Caco-2 (cell line): ENCODE measurements at regions not wholly inside any gene's neighbourhood (a gene's known extent, or its start where the extent isn't known, plus 50 kb on each side); places are given as distances from the start of the nearest gene placed in this dataset.

Source experiments
- BruUV-seq: library from RNA; stranded (reverse); fragments of 400-500 nt; replicated peaks from 2 replicates; lab custom pipeline; 2021; lab: Mats Ljungman, UMichigan
- CTCF ChIA-PET: fragments of 300-600 bp; sonication (Branson Sonifier 250); formaldehyde crosslinking; loops from one replicate; lab custom pipeline; 2022; ENCODE audit warnings: antibody characterized with exemption; lab: Charles Lee
- POLR2A ChIA-PET: fragments of 300-600 bp; sonication (Branson Sonifier 250); formaldehyde crosslinking; loops from one replicate; lab custom pipeline; 2022; ENCODE audit warnings: antibody characterized with exemption; lab: Charles Lee
- DNase-seq, 2 experiments: peaks; one replicate each; pipeline versions ENCODE4 v3.0.0 to v3.0.0-alpha.2; 2020 to 2022
- H3K27me3 ChIP-seq: replicated peaks from 2 replicates; pipeline ENCODE4 v1.6.0; 2011; ENCODE audit warnings: low read length; ENCODE audit not compliant: control insufficient read depth, insufficient read depth
- H3K36me3 ChIP-seq: 2 replicates; pipeline ENCODE4 v1.5.1; 2011; ENCODE audit warnings: low read length; ENCODE audit not compliant: control insufficient read depth, insufficient read depth
- H3K4me1 ChIP-seq: fragments of 250-450 bp; sonication (Bioruptor Pico); 2 replicates; pipeline ENCODE4 v1.5.1; 2020; ENCODE audit warnings: mild to moderate bottlenecking
- H3K4me3 ChIP-seq: 2 replicates; pipeline ENCODE4 v1.5.1; 2011; ENCODE audit warnings: low read depth, mild to moderate bottlenecking, control low read depth, low read length
- H3K9me3 ChIP-seq: fragments of 250-450 bp; sonication (Bioruptor Pico); 2 replicates; pipeline ENCODE4 v1.5.1; 2020; ENCODE audit warnings: mild to moderate bottlenecking, moderate library complexity
- H3K27ac Mint-ChIP-seq: one replicate; pipeline ENCODE4 v1.8.0; 2022; ENCODE audit warnings: mixed read lengths; ENCODE audit not compliant: unreplicated experiment
- H3K27me3 Mint-ChIP-seq: one replicate; pipeline ENCODE4 v1.8.0; 2022; ENCODE audit warnings: mixed read lengths; ENCODE audit not compliant: insufficient read depth, unreplicated experiment
- H3K36me3 Mint-ChIP-seq: one replicate; pipeline ENCODE4 v1.8.0; 2022; ENCODE audit warnings: mild to moderate bottlenecking, mixed read lengths; ENCODE audit not compliant: insufficient read depth, unreplicated experiment
- H3K4me1 Mint-ChIP-seq: one replicate; pipeline ENCODE4 v1.8.0; 2022; ENCODE audit warnings: low read depth, mixed read lengths; ENCODE audit not compliant: unreplicated experiment
- H3K4me3 Mint-ChIP-seq: one replicate; pipeline ENCODE4 v1.8.0; 2022; ENCODE audit warnings: mild to moderate bottlenecking, moderate library complexity, mixed read lengths; ENCODE audit not compliant: unreplicated experiment
- H3K9me3 Mint-ChIP-seq: one replicate; pipeline ENCODE4 v1.8.0; 2022; ENCODE audit warnings: mixed read lengths; ENCODE audit not compliant: unreplicated experiment
- intact Hi-C: fragments of 100-400 bp; cut with micrococcal nuclease; formaldehyde crosslinking; loops from one replicate; pipeline ENCODE4 v1.10.0; 2022; ENCODE audit not compliant: unreplicated experiment
- TF ChIP-seq, protein P1 (sequence below), 2 experiments: fragments of 200-600 bp in 1 of 2; IDR thresholded peaks; 1 replicate in 1 of 2; 2 replicates in 1 of 2; pipeline versions ENCODE4 v1.5.1 to v1.8.0; 2011 to 2022; ENCODE audit warnings: antibody characterized with exemption in 1 of 2, control low read depth in 1 of 2, inconsistent platforms in 1 of 2, low read depth in 1 of 2, low read length in 1 of 2, mild to moderate bottlenecking in 1 of 2, moderate library complexity in 1 of 2; ENCODE audit not compliant: insufficient read depth in 1 of 2, severe bottlenecking in 1 of 2, unreplicated experiment in 1 of 2

DNA sequence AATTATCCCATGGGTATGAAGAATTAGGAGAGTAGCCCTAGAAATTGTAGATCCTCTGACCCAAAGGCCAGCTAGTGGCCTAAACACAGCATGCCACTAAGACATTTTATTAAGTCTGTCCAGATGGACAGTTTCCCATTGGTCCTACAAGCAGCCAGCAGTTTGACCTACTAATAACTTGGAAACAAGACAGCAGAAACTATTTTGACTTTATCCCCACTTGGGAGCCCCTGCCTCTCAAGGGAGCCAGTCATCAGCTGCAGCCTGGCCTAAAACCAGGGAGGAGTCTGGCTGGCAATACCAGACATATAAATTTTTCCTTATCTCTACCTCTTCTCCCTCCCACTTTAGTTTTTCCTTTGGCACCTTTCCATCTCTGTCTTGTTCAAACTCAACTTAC, 222.6 kb upstream of the KCTD3 start:
- POLR2A ChIA-PET = no interaction called here
- no peak overlapping the region for H3K4me3 ChIP-seq
- no peaks in the 10 kb centered on the region for H3K27me3 ChIP-seq
- H3K36me3 ChIP-seq = no peaks in the 10 kb centered on the region
- Mint-ChIP-seq H3K27me3 (peaks cover 9% of the 10 kb centered on the region), H3K27ac (no peak overlapping the region), H3K9me3 (no peaks in the 10 kb centered on the region), H3K4me3 (no peak overlapping the region), H3K36me3 (no peaks in the 10 kb centered on the region), H3K4me1 (no peaks in the 10 kb centered on the region)
- intact Hi-C loops = no loop called here
- H3K4me1 ChIP-seq = no peaks in the 10 kb centered on the region
- CTCF ChIA-PET = no interaction called here
- no peak for DNase-seq
- BruUV-seq = no TSS peak
- no peaks in the 10 kb centered on the region for H3K9me3 ChIP-seq
- TF ChIP-seq, protein P1, sequence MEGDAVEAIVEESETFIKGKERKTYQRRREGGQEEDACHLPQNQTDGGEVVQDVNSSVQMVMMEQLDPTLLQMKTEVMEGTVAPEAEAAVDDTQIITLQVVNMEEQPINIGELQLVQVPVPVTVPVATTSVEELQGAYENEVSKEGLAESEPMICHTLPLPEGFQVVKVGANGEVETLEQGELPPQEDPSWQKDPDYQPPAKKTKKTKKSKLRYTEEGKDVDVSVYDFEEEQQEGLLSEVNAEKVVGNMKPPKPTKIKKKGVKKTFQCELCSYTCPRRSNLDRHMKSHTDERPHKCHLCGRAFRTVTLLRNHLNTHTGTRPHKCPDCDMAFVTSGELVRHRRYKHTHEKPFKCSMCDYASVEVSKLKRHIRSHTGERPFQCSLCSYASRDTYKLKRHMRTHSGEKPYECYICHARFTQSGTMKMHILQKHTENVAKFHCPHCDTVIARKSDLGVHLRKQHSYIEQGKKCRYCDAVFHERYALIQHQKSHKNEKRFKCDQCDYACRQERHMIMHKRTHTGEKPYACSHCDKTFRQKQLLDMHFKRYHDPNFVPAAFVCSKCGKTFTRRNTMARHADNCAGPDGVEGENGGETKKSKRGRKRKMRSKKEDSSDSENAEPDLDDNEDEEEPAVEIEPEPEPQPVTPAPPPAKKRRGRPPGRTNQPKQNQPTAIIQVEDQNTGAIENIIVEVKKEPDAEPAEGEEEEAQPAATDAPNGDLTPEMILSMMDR (IDR thresholded peaks at IDR 0.05; ENCODE audit: insufficient read depth in 1 of 2, low read depth in 1 of 2, low read length in 1 of 2, severe bottlenecking in 1 of 2, unreplicated experiment in 1 of 2) = no peak

DNA sequence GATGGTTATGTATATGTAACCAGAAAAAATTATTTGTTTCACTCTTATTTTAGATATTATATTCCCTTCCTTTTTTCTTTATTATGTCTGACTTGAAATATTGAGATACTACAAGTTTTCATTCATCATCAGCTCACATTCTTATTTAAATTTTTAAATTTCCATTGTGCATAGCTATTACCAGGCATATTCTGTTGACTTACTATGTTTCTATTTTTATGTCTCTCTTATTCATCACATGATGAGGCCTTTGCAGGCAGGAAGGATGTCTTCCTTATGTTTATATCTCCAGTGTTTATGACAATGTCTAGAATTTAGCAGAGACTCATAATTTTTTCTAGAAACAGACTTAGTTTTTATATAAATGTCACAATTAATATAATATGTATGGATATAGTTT, 221.9 kb upstream of the KCTD3 start:
- ChIA-PET CTCF (no interaction called here), POLR2A (no interaction called here)
- Mint-ChIP-seq H3K36me3 (no peaks in the 10 kb centered on the region), H3K27me3 (peaks cover 2% of the 10 kb centered on the region), H3K4me1 (no peaks in the 10 kb centered on the region), H3K4me3 (no peak overlapping the region), H3K9me3 (no peaks in the 10 kb centered on the region), H3K27ac (no peak overlapping the region)
- BruUV-seq = no TSS peak
- no peak for DNase-seq
- TF ChIP-seq, protein P1 (IDR thresholded peaks at IDR 0.05; ENCODE audit: insufficient read depth in 1 of 2, low read depth in 1 of 2, low read length in 1 of 2, severe bottlenecking in 1 of 2, unreplicated experiment in 1 of 2) = no peak
- Histone ChIP-seq H3K4me1 (no peaks in the 10 kb centered on the region), H3K9me3 (no peaks in the 10 kb centered on the region), H3K27me3 (no peaks in the 10 kb centered on the region), H3K4me3 (no peak overlapping the region), H3K36me3 (no peaks in the 10 kb centered on the region)
- intact Hi-C loops = no loop called here

DNA sequence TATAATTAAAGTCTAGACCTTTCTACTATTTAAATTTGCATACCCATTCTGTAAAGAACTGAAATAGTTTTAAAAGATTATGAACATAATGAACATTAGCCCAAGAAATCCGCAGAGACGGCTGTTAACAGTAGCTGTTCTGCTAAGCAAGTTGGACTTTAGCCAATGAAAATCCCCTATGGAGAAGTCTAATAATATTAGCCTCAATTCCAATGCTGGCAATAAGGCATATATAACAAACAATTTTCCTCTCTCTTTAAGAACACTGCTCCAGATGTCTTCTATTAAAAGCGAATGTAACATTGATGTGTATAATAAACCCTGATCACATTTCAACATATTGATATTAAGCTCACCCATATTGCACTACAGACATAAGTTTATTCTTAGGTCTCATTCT, 221.3 kb upstream of the KCTD3 start:
- no peaks in the 10 kb centered on the region for H3K4me1 ChIP-seq
- H3K27ac Mint-ChIP-seq = no peak overlapping the region
- no peaks in the 10 kb centered on the region for H3K27me3 ChIP-seq
- no TSS peak for BruUV-seq
- CTCF ChIA-PET = no interaction called here
- H3K4me1 Mint-ChIP-seq = no peaks in the 10 kb centered on the region
- H3K4me3 ChIP-seq = no peak overlapping the region
- POLR2A ChIA-PET = no interaction called here
- no peak overlapping the region for H3K4me3 Mint-ChIP-seq
- H3K9me3 Mint-ChIP-seq = no peaks in the 10 kb centered on the region
- H3K9me3 ChIP-seq = no peaks in the 10 kb centered on the region
- no peaks in the 10 kb centered on the region for H3K27me3 Mint-ChIP-seq
- no peaks in the 10 kb centered on the region for H3K36me3 Mint-ChIP-seq
- TF ChIP-seq, protein P1 (IDR thresholded peaks at IDR 0.05; ENCODE audit: insufficient read depth in 1 of 2, low read depth in 1 of 2, low read length in 1 of 2, severe bottlenecking in 1 of 2, unreplicated experiment in 1 of 2) = no peak
- H3K36me3 ChIP-seq = no peaks in the 10 kb centered on the region
- DNase-seq = no peak
- intact Hi-C loops = no loop called here
